ENCODE measurements at regions not wholly inside any gene's neighbourhood (a gene's known extent, or its start where the extent isn't known, plus 50 kb on each side); places are given as distances from the start of the nearest gene placed in this dataset.
A peak's percentile ranks its signal among the peaks of the same experiment; 100 is the strongest.

GRCh38 chr21:16625491-16625890 is 887.4 kb upstream of the CXADR start:
- Histone ChIP-seq H3K4me3 (ENCODE audit: low read depth, low read length) (no peak overlapping the region), H3K9me3 (no peaks in the 10 kb centered on the region), H3K4me1 (peaks cover 9% of the 10 kb centered on the region), H3K27me3 (no peaks in the 10 kb centered on the region), H3K36me3 (peaks cover 3% of the 10 kb centered on the region; the same call in 1 of the 2 replicates)
- TF ChIP-seq, protein P1, sequence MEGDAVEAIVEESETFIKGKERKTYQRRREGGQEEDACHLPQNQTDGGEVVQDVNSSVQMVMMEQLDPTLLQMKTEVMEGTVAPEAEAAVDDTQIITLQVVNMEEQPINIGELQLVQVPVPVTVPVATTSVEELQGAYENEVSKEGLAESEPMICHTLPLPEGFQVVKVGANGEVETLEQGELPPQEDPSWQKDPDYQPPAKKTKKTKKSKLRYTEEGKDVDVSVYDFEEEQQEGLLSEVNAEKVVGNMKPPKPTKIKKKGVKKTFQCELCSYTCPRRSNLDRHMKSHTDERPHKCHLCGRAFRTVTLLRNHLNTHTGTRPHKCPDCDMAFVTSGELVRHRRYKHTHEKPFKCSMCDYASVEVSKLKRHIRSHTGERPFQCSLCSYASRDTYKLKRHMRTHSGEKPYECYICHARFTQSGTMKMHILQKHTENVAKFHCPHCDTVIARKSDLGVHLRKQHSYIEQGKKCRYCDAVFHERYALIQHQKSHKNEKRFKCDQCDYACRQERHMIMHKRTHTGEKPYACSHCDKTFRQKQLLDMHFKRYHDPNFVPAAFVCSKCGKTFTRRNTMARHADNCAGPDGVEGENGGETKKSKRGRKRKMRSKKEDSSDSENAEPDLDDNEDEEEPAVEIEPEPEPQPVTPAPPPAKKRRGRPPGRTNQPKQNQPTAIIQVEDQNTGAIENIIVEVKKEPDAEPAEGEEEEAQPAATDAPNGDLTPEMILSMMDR (IDR thresholded peaks at IDR 0.05; ENCODE audit: low read depth, low read length) = no peak
- no peak for DNase-seq

DNA sequence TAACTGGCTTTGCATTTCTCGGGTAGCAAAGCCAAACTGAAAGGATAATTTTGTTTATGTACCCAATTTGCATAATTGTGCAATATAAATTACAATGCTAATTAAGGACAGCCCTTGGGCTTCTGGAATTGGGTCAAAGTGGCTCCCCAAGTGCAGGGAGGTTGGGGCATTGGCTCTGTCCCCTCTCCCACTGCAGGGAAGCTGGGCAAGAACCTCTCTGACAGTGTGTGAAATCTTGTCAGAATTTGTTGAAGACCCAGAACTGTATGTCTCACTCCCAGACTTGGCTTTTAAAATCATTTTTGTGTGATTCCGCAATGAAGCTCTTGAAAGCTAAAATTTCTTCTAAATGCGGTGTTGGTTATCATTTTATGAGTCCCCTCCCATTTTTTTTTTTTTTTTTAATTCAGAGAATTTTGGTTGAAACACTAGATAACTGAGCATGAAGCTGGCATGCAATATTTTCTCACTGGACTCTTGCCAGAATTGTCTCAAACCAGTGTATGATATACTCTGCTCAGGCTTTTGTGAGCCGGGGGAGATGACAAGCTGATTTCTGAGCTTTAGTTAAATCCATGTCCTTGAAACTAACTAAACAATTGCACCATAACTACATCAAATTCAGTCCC is 878.9 kb upstream of the CXADR start:
- Histone ChIP-seq H3K27me3 (no peaks in the 10 kb centered on the region), H3K4me1 (no peaks in the 10 kb centered on the region; the same call in 1 of the 2 replicates), H3K9me3 (no peaks in the 10 kb centered on the region), H3K4me3 (ENCODE audit: low read depth, low read length) (no peak overlapping the region), H3K36me3 (no peaks in the 10 kb centered on the region)
- TF ChIP-seq, protein P1 (IDR thresholded peaks at IDR 0.05; ENCODE audit: low read depth, low read length) = no peak
- peak; percentile 11 for DNase-seq

DNA sequence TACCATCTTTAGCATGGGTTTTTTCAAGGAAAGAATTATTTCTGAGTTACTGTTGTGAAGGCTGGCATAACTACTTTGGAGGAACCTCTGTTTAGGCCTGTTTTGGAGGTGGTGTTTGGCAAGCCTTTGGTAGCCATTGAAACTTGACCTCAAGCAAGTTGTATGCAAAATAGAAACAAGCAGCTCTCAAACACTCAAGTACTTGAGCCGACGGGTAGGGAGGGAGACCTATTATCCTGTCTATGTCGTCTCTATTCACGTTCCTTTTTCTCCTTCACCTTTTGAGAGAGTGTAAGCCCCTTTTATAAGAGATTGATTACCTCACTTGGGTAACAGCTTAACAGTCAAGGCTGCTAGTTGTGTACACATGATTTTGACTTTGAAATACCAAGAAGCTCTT is 878.3 kb upstream of the CXADR start:
- no peaks in the 10 kb centered on the region for H3K36me3 ChIP-seq
- H3K4me1 ChIP-seq = no peaks in the 10 kb centered on the region; the same call in 1 of the 2 replicates
- H3K4me3 ChIP-seq (ENCODE audit: low read depth, low read length) = no peak overlapping the region
- no peak for DNase-seq
- TF ChIP-seq, protein P1 (IDR thresholded peaks at IDR 0.05; ENCODE audit: low read depth, low read length) = no peak
- no peaks in the 10 kb centered on the region for H3K9me3 ChIP-seq
- no peaks in the 10 kb centered on the region for H3K27me3 ChIP-seq

DNA sequence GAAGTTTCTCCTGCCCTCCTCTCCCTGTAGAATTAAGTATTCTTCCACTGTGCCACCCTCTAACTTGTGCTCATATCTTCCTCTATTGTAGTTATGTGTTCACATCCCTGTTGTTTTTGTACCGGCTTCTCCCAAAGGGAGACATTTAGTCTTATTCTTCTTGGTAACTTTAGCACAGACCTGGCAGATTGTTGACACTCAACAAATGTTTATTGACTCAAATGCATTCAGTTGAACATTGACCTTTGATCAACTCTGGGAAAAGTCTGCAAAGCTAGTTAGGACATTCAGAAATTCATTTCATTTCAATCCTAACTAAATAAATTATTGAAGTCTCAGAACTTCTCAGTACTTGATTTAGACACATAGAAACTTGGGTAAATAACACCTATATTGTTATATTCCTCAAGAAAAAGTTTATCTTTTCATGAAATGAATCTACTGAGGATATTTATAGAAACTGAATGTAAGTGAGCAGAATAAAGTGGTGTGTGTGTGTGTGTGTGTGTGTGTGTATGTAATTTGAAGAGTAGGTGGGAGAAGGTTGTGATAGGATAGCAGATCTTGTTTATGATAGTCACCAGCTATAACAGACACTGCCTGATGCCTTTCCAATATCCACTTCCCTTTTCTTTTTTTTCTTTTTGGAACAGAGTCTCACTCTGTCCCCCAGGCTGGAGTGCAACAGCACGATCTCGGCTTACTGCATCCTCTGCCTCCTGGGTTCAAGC is 872.4 kb upstream of the CXADR start:
- no peak for DNase-seq
- H3K9me3 ChIP-seq = no peaks in the 10 kb centered on the region
- no peaks in the 10 kb centered on the region for H3K36me3 ChIP-seq
- no peaks in the 10 kb centered on the region for H3K4me1 ChIP-seq
- H3K27me3 ChIP-seq = no peaks in the 10 kb centered on the region
- TF ChIP-seq, protein P1 (IDR thresholded peaks at IDR 0.05; ENCODE audit: low read depth, low read length) = no peak
- no peak overlapping the region for H3K4me3 ChIP-seq (ENCODE audit: low read depth, low read length)

DNA sequence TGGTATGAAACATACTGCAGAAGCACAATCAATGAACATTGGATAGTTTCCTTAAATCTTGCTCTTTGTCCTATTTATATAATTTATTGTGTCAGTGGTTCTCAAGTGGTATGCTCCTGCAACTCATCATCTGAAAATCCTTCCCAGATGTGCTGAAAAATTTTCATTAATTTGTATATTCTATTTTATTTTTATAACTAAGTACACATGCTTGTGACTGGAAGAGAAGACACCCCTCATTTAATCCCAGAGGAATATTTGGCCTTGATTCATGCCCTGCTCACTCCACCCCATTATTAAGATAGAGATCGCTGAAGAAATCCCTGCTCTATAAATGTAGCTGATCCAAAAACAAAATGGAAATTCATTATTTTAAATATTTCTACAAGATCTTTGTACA is 870.5 kb upstream of the CXADR start:
- no peaks in the 10 kb centered on the region for H3K4me1 ChIP-seq
- TF ChIP-seq, protein P1 (IDR thresholded peaks at IDR 0.05; ENCODE audit: low read depth, low read length) = no peak
- no peaks in the 10 kb centered on the region for H3K36me3 ChIP-seq
- H3K27me3 ChIP-seq = no peaks in the 10 kb centered on the region
- no peak overlapping the region for H3K4me3 ChIP-seq (ENCODE audit: low read depth, low read length)
- no peak for DNase-seq
- H3K9me3 ChIP-seq = no peaks in the 10 kb centered on the region

GRCh38 chr21:16644685-16645084 is 868.2 kb upstream of the CXADR start:
- Histone ChIP-seq H3K9me3 (no peaks in the 10 kb centered on the region), H3K36me3 (no peaks in the 10 kb centered on the region), H3K4me3 (ENCODE audit: low read depth, low read length) (no peak overlapping the region), H3K27me3 (no peaks in the 10 kb centered on the region), H3K4me1 (no peaks in the 10 kb centered on the region)
- DNase-seq = no peak
- TF ChIP-seq, protein P1 (IDR thresholded peaks at IDR 0.05; ENCODE audit: low read depth, low read length) = no peak
